ENCODE measurements at regions not wholly inside any gene's neighbourhood (a gene's known extent, or its start where the extent isn't known, plus 50 kb on each side); places are given as distances from the start of the nearest gene placed in this dataset.

DNA sequence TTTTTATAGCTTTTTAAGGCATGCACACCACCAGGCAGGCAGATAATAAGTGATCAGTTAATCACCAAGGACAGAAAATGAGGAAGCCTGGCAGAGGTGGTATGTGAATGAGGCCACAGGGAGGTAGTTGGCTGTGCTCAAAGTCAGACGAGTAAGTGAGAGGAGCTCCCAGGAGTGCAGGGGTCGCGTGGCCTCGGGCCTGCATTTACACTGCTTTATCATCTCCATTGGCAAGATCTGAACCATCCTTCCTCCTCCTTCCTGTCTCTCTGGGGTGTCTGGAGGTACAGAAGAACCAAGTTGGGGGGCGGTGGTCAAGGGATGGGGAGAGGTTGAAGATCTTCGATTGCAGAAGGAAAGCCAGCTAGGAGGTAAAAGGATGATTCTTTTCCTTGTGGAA, 320.1 kb downstream of the SOX9 start:
- H3K27ac ChIP-seq (ENCODE audit: insufficient read depth, low read length), result no peak overlapping the region
- no peak overlapping the region for H2AFZ ChIP-seq (ENCODE audit: low read length)
- no peak overlapping the region for H3K4me2 ChIP-seq (ENCODE audit: extremely low read depth, insufficient read depth, low read length)
- H4K20me1 ChIP-seq (ENCODE audit: control insufficient read depth, extremely low read depth, insufficient read depth, low read length), result no peaks in the 10 kb centered on the region
- no peaks in the 10 kb centered on the region for H3K27me3 ChIP-seq (ENCODE audit: control insufficient read depth, insufficient read depth, low read length)
- no peak overlapping the region for H3K9ac ChIP-seq (ENCODE audit: insufficient read depth, low read length)
- no peak overlapping the region for H3K4me3 ChIP-seq (replicated peaks in 1 of 4; ENCODE audit: control extremely low read depth in 1 of 4, insufficient read depth in 1 of 4, low read depth in 3 of 4, low read length in 4 of 4)
- no peaks in the 10 kb centered on the region for H3K4me1 ChIP-seq (ENCODE audit: control insufficient read depth, extremely low read depth, insufficient read depth, low read length)
- H3K79me2 ChIP-seq (ENCODE audit: control insufficient read depth, insufficient read depth, low read length), result no peaks in the 10 kb centered on the region
- no peaks in the 10 kb centered on the region for H3K36me3 ChIP-seq (ENCODE audit: control insufficient read depth, insufficient read depth, low read length)
- DNase-seq (ENCODE audit: low read depth in 2 of 2), result no peak
- no peaks in the 10 kb centered on the region for H3K9me3 ChIP-seq (ENCODE audit: control insufficient read depth, insufficient read depth, low read depth, low read length)
- TF ChIP-seq, protein P1, sequence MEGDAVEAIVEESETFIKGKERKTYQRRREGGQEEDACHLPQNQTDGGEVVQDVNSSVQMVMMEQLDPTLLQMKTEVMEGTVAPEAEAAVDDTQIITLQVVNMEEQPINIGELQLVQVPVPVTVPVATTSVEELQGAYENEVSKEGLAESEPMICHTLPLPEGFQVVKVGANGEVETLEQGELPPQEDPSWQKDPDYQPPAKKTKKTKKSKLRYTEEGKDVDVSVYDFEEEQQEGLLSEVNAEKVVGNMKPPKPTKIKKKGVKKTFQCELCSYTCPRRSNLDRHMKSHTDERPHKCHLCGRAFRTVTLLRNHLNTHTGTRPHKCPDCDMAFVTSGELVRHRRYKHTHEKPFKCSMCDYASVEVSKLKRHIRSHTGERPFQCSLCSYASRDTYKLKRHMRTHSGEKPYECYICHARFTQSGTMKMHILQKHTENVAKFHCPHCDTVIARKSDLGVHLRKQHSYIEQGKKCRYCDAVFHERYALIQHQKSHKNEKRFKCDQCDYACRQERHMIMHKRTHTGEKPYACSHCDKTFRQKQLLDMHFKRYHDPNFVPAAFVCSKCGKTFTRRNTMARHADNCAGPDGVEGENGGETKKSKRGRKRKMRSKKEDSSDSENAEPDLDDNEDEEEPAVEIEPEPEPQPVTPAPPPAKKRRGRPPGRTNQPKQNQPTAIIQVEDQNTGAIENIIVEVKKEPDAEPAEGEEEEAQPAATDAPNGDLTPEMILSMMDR (conservative IDR thresholded peaks at IDR 0.05 in 1 of 2, IDR thresholded peaks at IDR 0.05 in 1 of 2; ENCODE audit: low read depth in 1 of 2, low read length in 2 of 2), result no peak

DNA sequence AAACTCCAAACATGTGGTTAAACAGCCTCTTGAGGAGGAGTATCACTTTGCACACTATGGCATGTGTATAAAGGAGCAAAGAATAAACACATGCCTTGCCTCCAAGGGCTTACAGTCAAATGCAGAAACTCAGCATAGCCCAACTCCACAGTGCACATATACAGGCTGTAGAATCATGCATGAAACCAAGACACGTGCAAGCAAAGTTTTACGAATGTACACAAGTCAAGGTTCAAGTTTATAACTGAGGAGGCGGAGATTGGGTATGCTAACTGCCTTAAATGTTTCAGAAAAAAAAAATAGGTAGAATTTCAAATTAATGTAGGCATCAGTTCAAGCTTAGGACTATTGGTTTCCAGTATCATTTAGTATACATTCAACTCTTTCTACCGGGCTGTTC, 321.1 kb downstream of the SOX9 start:
- no peaks in the 10 kb centered on the region for H3K9me3 ChIP-seq (ENCODE audit: control insufficient read depth, insufficient read depth, low read depth, low read length)
- H3K79me2 ChIP-seq (ENCODE audit: control insufficient read depth, insufficient read depth, low read length), result no peaks in the 10 kb centered on the region
- H2AFZ ChIP-seq (ENCODE audit: low read length), result no peak overlapping the region
- no peak for TF ChIP-seq EZH2 (IDR thresholded peaks at IDR 0.05; ENCODE audit: low read length, missing control alignments)
- TF ChIP-seq, protein P1 (conservative IDR thresholded peaks at IDR 0.05 in 1 of 2, IDR thresholded peaks at IDR 0.05 in 1 of 2; ENCODE audit: low read depth in 1 of 2, low read length in 2 of 2), result no peak
- no peak overlapping the region for H3K27ac ChIP-seq (ENCODE audit: insufficient read depth, low read length)
- no peak for DNase-seq (ENCODE audit: low read depth in 2 of 2)
- no peak overlapping the region for H3K4me3 ChIP-seq (replicated peaks in 1 of 4; ENCODE audit: control extremely low read depth in 1 of 4, insufficient read depth in 1 of 4, low read depth in 3 of 4, low read length in 4 of 4)
- H3K27me3 ChIP-seq (ENCODE audit: control insufficient read depth, insufficient read depth, low read length), result no peaks in the 10 kb centered on the region
- H3K9ac ChIP-seq (ENCODE audit: insufficient read depth, low read length), result no peak overlapping the region
- H4K20me1 ChIP-seq (ENCODE audit: control insufficient read depth, extremely low read depth, insufficient read depth, low read length), result no peaks in the 10 kb centered on the region
- H3K4me2 ChIP-seq (ENCODE audit: extremely low read depth, insufficient read depth, low read length), result no peak overlapping the region
- H3K4me1 ChIP-seq (ENCODE audit: control insufficient read depth, extremely low read depth, insufficient read depth, low read length), result no peaks in the 10 kb centered on the region
- no peaks in the 10 kb centered on the region for H3K36me3 ChIP-seq (ENCODE audit: control insufficient read depth, insufficient read depth, low read length)

DNA sequence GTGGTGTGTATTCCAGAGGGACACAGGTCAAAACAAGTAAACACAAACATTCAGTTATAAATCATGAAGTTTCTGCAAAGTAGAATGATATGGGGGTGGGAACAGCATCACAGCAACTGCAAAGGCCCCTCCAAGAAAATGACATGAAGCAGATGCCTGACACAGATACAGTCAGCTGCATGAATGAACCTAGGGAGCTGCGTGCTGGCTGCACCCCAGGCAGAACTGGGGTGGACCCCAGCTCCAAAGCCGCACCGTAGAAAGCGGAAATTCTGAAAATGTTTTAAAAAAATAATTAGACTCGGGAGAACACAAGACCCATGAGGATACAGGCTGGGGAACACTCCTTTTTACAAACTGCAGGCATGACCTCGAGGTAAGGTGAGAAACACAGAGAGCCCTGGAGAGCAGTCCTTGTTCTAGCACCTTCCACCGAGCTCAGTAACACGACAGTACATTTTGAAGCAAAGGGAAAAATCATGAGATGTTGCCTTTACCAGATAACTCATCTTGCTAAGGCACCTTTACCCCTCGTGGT, 323.8 kb downstream of the SOX9 start:
- Histone ChIP-seq H3K79me2 (ENCODE audit: control insufficient read depth, insufficient read depth, low read length) (no peaks in the 10 kb centered on the region), H3K4me2 (ENCODE audit: extremely low read depth, insufficient read depth, low read length) (no peak overlapping the region), H3K4me3 (replicated peaks in 1 of 4; ENCODE audit: control extremely low read depth in 1 of 4, insufficient read depth in 1 of 4, low read depth in 3 of 4, low read length in 4 of 4) (no peak overlapping the region), H3K27me3 (ENCODE audit: control insufficient read depth, insufficient read depth, low read length) (no peaks in the 10 kb centered on the region), H2AFZ (ENCODE audit: low read length) (no peak overlapping the region), H3K9ac (ENCODE audit: insufficient read depth, low read length) (no peak overlapping the region), H3K36me3 (ENCODE audit: control insufficient read depth, insufficient read depth, low read length) (no peaks in the 10 kb centered on the region), H4K20me1 (ENCODE audit: control insufficient read depth, extremely low read depth, insufficient read depth, low read length) (no peaks in the 10 kb centered on the region), H3K9me3 (ENCODE audit: control insufficient read depth, insufficient read depth, low read depth, low read length) (no peaks in the 10 kb centered on the region), H3K27ac (ENCODE audit: insufficient read depth, low read length) (no peak overlapping the region), H3K4me1 (ENCODE audit: control insufficient read depth, extremely low read depth, insufficient read depth, low read length) (no peaks in the 10 kb centered on the region)
- TF ChIP-seq EZH2 (IDR thresholded peaks at IDR 0.05; ENCODE audit: low read length, missing control alignments), result no peak
- TF ChIP-seq, protein P1 (conservative IDR thresholded peaks at IDR 0.05 in 1 of 2, IDR thresholded peaks at IDR 0.05 in 1 of 2; ENCODE audit: low read depth in 1 of 2, low read length in 2 of 2), result no peak
- DNase-seq (ENCODE audit: low read depth in 2 of 2), result no peak

All from fibroblast of lung (primary cell).